H1 (cell line): ENCODE measurements at regions not wholly inside any gene's neighbourhood (a gene's known extent, or its start where the extent isn't known, plus 50 kb on each side); places are given as distances from the start of the nearest gene placed in this dataset.

Source experiments
- FOSL1 ChIP-seq: IDR thresholded peaks from 2 replicates; pipeline ENCODE4 v1.6.1; 2011; ENCODE audit warnings: mild to moderate bottlenecking, low read depth, low read length, moderate library complexity; ENCODE audit not compliant: insufficient read depth
- NRF1 ChIP-seq: IDR thresholded peaks from 2 replicates; pipeline ENCODE4 v1.6.1; 2011; ENCODE audit warnings: mild to moderate bottlenecking, low read depth, low read length, improper control_type of control experiment
- RXRA ChIP-seq: IDR thresholded peaks from 2 replicates; pipeline ENCODE4 v1.6.1; 2011; ENCODE audit warnings: low read depth, mild to moderate bottlenecking, low read length, moderate library complexity; ENCODE audit not compliant: insufficient read depth
- SAP30 ChIP-seq: fragments of 300-600 bp; sonication (generic); IDR thresholded peaks from 2 replicates; pipeline ENCODE4 v1.7.1; 2012; ENCODE audit warnings: low read length, moderate library complexity, mild to moderate bottlenecking, inconsistent platforms; ENCODE audit not compliant: insufficient read depth, insufficient replicate concordance

- no peak for TF ChIP-seq FOSL1
- no peak for TF ChIP-seq NRF1
- TF ChIP-seq RXRA, result no peak
- TF ChIP-seq SAP30, result no peak
These were observed 2154.9 kb downstream of the LRRC4C start (continued) for GRCh38 chr11:39304586-39304985.
